G401 (cell line): ENCODE measurements at regions not wholly inside any gene's neighbourhood (a gene's known extent, or its start where the extent isn't known, plus 50 kb on each side); places are given as distances from the start of the nearest gene placed in this dataset.

ENCODE experiments used
- DNase-seq: peaks from one replicate; pipeline ENCODE4 v3.0.0-alpha.2; 2015; ENCODE audit warnings: low spot score
- in situ Hi-C: cut with HindIII; loops from 2 replicates; pipeline ENCODE4 v1.10.0; 2016; ENCODE audit warnings: low sequenced_read_pairs, mixed read lengths

DNA sequence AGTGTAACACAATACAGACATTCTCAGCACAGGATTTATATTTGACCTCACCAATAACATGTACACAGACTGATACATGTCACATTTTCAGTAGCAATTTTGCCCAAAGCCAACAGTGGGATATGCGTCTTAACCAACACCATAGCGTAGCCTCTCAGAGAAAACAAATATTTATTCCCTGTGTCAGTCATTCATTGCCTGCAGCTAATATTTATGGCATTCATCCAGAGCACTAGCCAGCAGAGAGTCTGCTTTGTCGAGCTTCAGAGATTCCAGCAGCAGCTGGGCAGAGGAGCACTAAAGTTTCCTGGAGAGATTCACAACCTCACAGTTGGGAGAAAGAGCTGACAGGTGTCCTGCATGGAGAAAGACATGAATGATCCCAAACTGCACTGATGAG lies 400.7 kb upstream of the DAB1 start:
- DNase-seq, result no peak
- in situ Hi-C loops, result no loop called here

DNA sequence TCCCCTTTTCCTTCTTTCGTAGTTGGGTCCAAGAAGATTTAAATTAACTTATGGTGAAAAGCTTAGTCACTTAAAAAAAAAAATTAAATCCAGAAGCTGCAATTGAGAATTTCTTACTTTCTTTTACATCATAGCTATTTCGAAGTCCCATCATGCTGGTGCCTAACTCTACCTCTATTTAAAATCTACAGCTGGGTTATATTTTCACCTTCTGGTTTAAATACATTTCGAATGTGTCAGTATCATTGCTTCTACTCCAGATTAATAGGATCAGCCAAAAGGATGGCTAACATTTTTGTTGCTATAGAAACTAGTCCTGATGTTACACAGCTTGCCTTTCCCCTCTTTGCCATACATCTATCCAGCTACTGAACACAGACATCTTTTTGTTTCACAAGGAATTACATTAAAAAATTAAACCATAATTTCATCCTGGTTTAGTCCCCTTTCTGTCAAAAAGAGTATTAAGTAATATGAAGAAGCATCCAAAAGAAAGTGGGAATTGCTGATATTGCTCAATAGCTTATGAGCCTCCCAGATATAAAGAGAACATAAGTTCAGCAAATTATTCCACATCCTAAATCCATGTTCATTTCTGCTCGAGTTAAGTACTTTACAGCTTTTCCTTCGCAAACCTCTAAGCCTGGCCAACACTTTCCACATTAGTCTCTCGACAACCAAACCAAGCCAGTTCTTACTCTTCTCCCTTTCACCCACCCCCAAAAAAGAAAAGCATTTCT lies 396.7 kb upstream of the DAB1 start:
- DNase-seq, result no peak
- in situ Hi-C loops, result no loop called here

DNA sequence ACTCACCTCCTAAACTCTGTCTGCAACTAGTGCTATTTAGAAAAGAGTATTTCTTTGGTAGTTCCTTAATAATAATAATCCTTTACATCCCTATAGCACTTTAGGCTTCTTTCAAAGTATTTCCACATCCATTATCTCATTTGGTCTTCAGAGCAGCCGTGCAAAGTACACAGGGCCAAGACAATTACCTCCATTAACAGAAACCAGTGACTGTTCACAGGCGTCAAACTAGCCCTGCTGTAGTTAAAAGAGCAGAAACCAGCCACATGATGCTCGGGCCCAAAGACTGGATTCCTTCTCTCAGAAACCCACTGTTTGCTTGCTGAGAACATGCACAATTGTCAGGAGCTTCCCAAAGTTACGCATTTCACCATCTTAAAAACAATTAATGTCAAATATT lies 396.0 kb upstream of the DAB1 start:
- no peak for DNase-seq
- in situ Hi-C loops, result no loop called here

DNA sequence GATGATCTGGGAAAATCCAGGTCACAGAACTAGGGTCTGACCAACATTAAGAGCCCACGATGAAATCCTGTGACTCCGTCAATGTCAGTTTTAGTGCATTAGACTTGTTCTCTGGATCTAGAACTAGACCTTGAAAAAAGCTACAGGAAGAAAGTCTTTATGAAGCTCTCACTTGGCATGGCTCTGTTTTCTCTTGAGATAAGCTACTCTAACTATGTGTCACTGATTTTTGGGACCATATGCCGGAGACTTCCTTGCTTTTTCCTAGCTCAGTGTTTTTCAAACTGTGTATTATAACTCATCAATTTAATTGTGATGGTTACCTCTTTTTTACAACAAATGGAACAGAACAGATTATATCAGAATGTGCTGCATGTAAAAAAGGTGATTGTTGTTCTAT lies 379.7 kb upstream of the DAB1 start:
- DNase-seq, result no peak
- in situ Hi-C loops, result no loop called here

DNA sequence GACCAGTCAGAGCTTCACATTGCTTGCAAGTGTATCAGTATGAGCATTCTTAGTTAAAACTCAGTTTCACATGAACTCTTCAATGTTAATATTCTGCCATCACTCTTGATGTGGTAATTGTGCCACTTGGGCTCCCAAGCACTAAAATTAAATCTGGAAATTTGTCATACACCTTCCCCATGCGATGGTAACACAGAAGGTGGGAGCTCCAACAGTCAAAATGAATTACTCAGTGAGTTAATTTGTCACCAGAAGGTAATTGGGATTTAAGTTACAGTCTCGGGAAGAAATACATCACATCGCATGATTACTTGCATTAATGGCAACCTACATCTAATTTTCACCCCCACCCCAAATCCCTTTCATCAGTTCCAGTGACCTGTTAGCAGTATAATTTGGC lies 376.5 kb upstream of the DAB1 start:
- no peak for DNase-seq
- in situ Hi-C loops, result no loop called here

GRCh38 chr1:57799490-57800115 lies 375.7 kb upstream of the DAB1 start:
- no peak for DNase-seq
- in situ Hi-C loops, result no loop called here

- in situ Hi-C loops, result no loop called here
- DNase-seq, result no peak
These were observed 374.7 kb upstream of the DAB1 start for GRCh38 chr1:57798543-57798942.

- in situ Hi-C loops, result no loop called here
- no peak for DNase-seq
These were observed 373.2 kb upstream of the DAB1 start for GRCh38 chr1:57797084-57797483.

DNA sequence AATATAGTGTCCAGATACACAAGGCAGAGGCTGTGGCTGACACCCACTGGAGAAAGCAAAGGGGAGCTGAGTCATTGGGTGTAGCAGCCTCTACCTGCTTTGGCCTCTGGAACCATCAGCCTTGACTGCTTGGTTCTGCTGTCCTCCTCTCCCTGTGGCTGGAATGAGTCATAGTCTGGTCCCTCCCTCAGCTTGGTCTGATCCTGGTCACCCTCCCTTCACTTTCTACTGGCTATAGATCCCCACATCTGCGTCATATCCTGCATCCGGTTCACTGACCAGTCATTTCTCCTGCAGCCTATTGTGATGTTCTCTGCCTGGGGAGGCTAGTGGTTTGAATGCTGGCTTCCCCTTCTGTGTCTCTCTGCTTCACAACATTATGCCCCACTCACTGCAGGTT lies 372.8 kb upstream of the DAB1 start:
- DNase-seq, result no peak
- in situ Hi-C loops, result no loop called here

- DNase-seq, result no peak
- in situ Hi-C loops, result no loop called here
These were observed 372.0 kb upstream of the DAB1 start for GRCh38 chr1:57795886-57796285.

DNA sequence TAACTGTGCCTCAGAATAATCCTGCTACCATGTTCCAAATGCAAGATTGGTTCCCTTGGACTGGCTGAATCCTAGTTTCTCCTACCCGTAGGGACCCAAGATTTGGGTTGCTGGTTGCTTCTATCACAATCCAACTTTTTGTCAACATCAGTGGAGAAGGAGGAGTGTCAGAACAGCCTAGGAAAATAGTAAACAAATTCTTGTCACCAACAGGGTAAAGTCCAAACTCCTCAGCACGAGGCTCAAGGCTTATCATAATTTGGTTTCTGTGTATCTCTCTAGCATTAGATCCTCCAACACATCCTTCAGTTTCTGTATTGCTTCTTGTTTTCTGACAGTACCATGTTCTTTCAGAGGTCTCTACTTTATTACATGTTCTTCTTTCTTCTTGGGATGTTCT lies 370.2 kb upstream of the DAB1 start:
- in situ Hi-C loops, result no loop called here
- no peak for DNase-seq

DNA sequence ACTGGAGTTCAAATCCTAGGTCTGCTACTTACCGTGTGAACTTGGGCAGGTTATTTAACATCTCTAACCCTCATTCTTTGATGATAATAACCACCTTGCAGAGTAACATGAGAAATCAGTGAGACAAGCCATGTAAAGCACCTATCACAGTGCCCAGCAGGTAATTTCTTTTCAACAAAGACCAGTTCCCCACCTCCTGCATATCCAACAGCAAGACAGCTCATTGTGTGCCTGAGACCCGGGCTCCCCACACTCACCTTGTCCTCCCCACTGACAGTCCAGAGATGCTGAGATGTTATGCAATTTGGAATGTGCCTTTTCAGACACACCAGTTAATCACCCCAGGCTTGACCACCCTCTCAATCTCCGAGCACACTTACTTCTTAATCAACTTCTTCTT lies 367.6 kb upstream of the DAB1 start:
- DNase-seq, result no peak
- in situ Hi-C loops, result no loop called here

GRCh38 chr1:57789936-57790335 lies 366.1 kb upstream of the DAB1 start:
- no peak for DNase-seq
- in situ Hi-C loops, result no loop called here

- DNase-seq, result no peak
- in situ Hi-C loops, result no loop called here
These were observed 364.5 kb upstream of the DAB1 start for GRCh38 chr1:57788313-57788712.

GRCh38 chr1:57784356-57784755 lies 360.5 kb upstream of the DAB1 start:
- in situ Hi-C loops, result no loop called here
- no peak for DNase-seq

DNA sequence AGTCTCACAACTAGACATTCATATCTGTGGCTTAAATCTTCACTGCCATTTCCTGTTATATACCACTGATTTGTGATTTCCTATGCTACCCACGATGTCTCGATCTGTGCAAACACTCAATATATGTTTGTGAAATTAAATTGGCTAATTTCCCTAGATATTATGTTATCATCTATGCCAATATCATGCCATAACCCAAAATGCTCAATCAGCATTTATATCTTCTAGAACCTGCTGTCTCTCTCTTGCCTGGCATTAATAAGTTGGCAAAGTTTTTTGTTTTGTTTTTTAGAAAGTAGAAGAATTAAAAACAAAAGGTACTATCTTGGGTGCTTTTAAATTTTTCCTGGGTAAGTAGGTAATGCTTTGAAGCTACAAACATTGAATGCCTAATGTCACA lies 358.5 kb upstream of the DAB1 start:
- DNase-seq, result no peak
- in situ Hi-C loops, result no loop called here

DNA sequence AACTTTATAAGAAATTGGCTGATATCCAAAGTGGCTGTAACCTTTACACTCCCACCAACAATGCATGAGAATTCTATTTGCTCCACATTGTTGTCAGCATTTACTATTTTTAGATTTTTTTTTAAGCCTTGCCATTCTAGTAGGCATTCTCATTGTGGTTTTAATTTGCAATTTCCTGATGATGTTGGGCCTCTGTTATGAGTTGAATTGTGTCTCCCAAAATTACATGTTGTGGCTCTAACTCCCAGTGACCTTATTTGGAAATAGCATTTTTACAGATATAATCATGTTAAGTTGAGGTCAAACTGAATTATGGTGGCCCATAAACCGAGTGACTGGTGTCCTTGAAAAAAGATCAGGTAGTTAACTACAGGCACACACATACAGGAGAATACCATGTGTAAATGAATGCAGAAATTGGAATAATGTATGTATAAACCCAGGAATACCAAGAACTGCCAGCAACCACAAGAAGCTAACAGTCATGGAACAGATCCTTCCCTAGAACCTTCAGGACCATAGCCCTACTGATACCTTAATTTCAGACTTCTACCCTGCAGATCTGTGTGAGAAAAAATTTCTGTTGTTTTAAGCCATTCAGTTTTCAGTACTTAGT lies 348.8 kb upstream of the DAB1 start:
- in situ Hi-C loops, result no loop called here
- no peak for DNase-seq

DNA sequence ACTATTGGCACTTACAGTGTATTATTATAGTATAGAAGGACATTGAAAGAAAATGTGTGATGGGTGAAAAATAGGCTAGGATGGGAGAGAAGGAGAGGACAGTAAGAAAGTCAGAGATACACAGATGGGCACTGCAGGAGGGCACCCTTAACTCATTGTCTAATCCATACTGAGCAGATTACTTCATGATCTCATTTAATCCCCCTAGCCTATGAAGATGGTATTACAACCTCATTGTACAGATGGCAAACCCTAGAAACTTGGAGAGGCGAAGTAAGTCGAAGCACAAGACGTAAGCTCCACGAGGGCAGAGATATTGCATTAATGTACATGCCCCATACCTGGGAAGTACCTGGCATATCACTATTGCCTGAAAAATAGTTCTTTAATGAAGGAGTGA lies 346.9 kb upstream of the DAB1 start:
- DNase-seq, result no peak
- in situ Hi-C loops, result no loop called here

DNA sequence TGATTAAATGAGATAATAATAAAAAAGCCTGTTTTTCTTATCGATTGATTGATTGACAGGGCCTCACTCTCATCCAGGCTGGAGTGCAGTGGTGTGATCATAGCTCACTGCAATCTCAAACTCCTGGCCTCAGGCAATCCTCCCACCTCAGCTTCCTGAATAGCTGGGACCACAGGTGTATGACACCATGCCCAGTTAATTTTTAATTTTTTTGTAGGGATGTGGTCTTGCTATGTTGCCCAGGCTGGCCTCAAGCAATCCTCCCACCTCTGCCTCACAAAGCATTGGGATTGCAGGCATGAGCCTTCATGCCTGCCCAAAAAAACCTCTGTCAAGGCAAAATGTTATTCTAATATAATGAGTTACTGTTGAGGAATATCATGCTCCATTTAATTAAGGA lies 346.4 kb upstream of the DAB1 start:
- DNase-seq, result no peak
- in situ Hi-C loops, result no loop called here

GRCh38 chr1:57761628-57762027 lies 337.8 kb upstream of the DAB1 start:
- peak; percentile 89 for DNase-seq

DNA sequence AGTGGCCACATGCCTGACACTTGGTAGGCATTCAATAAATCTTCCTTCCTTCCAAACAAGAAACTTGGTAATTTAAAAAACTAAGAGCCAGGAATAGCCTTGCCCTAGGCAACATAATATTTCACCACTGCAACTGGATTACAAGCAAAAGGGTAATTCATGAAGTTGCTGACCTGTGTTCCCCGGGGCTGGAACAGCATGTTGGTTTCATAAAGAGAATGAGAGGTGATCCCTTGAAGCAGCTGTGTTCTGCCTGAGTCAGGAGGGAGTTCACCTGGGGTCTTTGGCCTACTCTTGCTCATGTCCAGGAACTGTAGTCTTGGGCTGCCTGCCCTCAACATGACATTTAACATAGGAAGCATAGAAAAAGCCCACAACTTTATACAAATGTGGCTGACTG lies 329.0 kb upstream of the DAB1 start:
- in situ Hi-C loops, result no loop called here
- no peak for DNase-seq

More at GRCh38 chr1:57761628-57762027, 337.8 kb upstream of the DAB1 start:
- in situ Hi-C loops, result no loop called here
